ENCODE measurements at regions not wholly inside any gene's neighbourhood (a gene's known extent, or its start where the extent isn't known, plus 50 kb on each side); places are given as distances from the start of the nearest gene placed in this dataset.

GRCh38 chr4:11814758-11815157 lies 386.1 kb upstream of the HS3ST1 start:
- no peak for TF ChIP-seq FOXP2 (optimal IDR thresholded peaks at IDR 0.05; ENCODE audit: borderline replicate concordance, extremely low read depth, extremely low read length, insufficient read depth)

- no peak for TF ChIP-seq REST (IDR thresholded peaks at IDR 0.05; ENCODE audit: insufficient read depth in 1 of 2, low read depth in 2 of 2, low read length in 2 of 2)
- TF ChIP-seq POLR2AphosphoS5 (IDR thresholded peaks at IDR 0.05; ENCODE audit: low read depth, low read length), result no peak
These were observed 385.3 kb upstream of the HS3ST1 start for GRCh38 chr4:11813951-11814446.

GRCh38 chr4:11805842-11806241 lies 377.1 kb upstream of the HS3ST1 start:
- TF ChIP-seq SIN3A (IDR thresholded peaks at IDR 0.05; ENCODE audit: borderline replicate concordance, insufficient read depth, low read length) (no peak), TAF1 (IDR thresholded peaks at IDR 0.05; ENCODE audit: borderline replicate concordance, insufficient read depth, low read length) (no peak), POLR2AphosphoS5 (IDR thresholded peaks at IDR 0.05; ENCODE audit: low read depth, low read length) (no peak), REST (IDR thresholded peaks at IDR 0.05; ENCODE audit: insufficient read depth in 1 of 2, low read depth in 2 of 2, low read length in 2 of 2) (no peak)

GRCh38 chr4:11801466-11802446 lies 373.1 kb upstream of the HS3ST1 start:
- TF ChIP-seq FOXP2 (optimal IDR thresholded peaks at IDR 0.05; ENCODE audit: borderline replicate concordance, extremely low read depth, extremely low read length, insufficient read depth) (no peak), SIN3A (IDR thresholded peaks at IDR 0.05; ENCODE audit: borderline replicate concordance, insufficient read depth, low read length) (no peak), POLR2AphosphoS5 (IDR thresholded peaks at IDR 0.05; ENCODE audit: low read depth, low read length) (no peak)

- TF ChIP-seq FOXP2 (optimal IDR thresholded peaks at IDR 0.05; ENCODE audit: borderline replicate concordance, extremely low read depth, extremely low read length, insufficient read depth) (no peak), TAF1 (IDR thresholded peaks at IDR 0.05; ENCODE audit: borderline replicate concordance, insufficient read depth, low read length) (no peak), POLR2AphosphoS5 (IDR thresholded peaks at IDR 0.05; ENCODE audit: low read depth, low read length) (no peak), REST (IDR thresholded peaks at IDR 0.05; ENCODE audit: insufficient read depth in 1 of 2, low read depth in 2 of 2, low read length in 2 of 2) (no peak), SIN3A (IDR thresholded peaks at IDR 0.05; ENCODE audit: borderline replicate concordance, insufficient read depth, low read length) (no peak)
These were observed 370.5 kb upstream of the HS3ST1 start for GRCh38 chr4:11799196-11799595.

GRCh38 chr4:11791797-11792196 lies 363.1 kb upstream of the HS3ST1 start:
- TF ChIP-seq SIN3A (IDR thresholded peaks at IDR 0.05; ENCODE audit: borderline replicate concordance, insufficient read depth, low read length) (no peak), REST (IDR thresholded peaks at IDR 0.05; ENCODE audit: insufficient read depth in 1 of 2, low read depth in 2 of 2, low read length in 2 of 2) (no peak), TAF1 (IDR thresholded peaks at IDR 0.05; ENCODE audit: borderline replicate concordance, insufficient read depth, low read length) (no peak), POLR2AphosphoS5 (IDR thresholded peaks at IDR 0.05; ENCODE audit: low read depth, low read length) (no peak), FOXP2 (optimal IDR thresholded peaks at IDR 0.05; ENCODE audit: borderline replicate concordance, extremely low read depth, extremely low read length, insufficient read depth) (no peak)
